ENCODE measurements at regions not wholly inside any gene's neighbourhood (a gene's known extent, or its start where the extent isn't known, plus 50 kb on each side); places are given as distances from the start of the nearest gene placed in this dataset.

DNA sequence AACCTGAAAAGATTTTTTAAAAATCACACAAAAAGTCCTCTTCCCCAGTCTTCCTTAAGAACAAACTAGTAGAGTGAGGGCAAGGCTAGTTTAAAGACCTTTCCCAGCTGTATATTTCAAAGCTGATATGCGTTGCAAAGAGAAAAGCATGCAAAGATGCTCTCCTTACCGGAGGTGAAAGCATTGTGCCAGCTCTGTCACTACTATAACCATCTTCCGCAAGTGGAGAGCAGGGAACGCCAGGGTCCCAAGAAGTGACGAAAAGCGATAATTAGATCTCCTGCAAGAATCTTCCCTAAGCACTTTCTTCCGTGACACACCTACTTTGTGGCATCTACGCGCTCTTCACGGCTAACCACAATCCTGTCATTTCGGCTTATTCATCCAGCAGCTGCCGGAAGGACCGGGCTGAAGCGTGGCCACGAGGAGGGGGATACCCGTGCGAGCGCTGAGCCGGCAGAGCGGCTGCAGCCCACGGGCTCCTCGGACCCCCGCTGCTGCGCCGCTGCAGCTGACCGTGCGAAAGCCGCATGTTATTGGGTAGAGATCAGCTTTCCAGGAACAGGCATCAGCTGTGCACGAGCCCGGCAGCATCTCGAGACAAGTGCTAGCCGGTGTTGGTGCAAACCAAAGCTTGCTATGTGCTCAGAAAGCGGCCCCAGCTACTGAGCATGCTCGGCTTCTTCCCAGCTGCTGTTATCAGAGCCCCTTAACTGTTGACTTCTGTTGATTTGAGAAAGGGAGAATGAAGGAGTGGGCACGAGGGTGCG lies 57.2 kb upstream of the ARHGAP18 start:
- H3K9me2 ChIP-seq (ENCODE audit: insufficient read depth) = no peaks in the 10 kb centered on the region
- H3K4me1 ChIP-seq (ENCODE audit: control insufficient read depth in 1 of 2, insufficient read depth in 2 of 2, low read length in 2 of 2) = peaks cover 14 to 17% of the 10 kb centered on the region in 2 experiments
- ATAC-seq = peak; percentile 88
- POLR2A ChIA-PET = interaction anchor here (0.9 to 1.2 kb wide), 2 partner anchors 11 to 18 kb away, joined by 3 to 6 read pairs; no protein-coding TSS in a partner anchor
- BruUV-seq (replicated peaks) = no TSS peak
- no peaks in the 10 kb centered on the region for H4K20me1 ChIP-seq (ENCODE audit: insufficient read depth)
- H3K9me3 ChIP-seq (ENCODE audit: control insufficient read depth in 1 of 2, insufficient read depth in 1 of 2, low read depth in 1 of 2, low read length in 2 of 2) = no peaks in the 10 kb centered on the region
- intact Hi-C loops (cut with micrococcal nuclease) = no loop called here
- no peaks in the 10 kb centered on the region for H3K36me3 ChIP-seq (ENCODE audit: control insufficient read depth in 1 of 2, insufficient read depth in 2 of 2, low read length in 2 of 2)
- H2AFZ ChIP-seq (ENCODE audit: low read depth, low read length, poor library complexity, severe bottlenecking) = peak overlapping the region; percentile 89
- RAD21 ChIA-PET (ENCODE audit: low non-redundant PET in 1 of 2, low total read pairs in 2 of 2, uncharacterized antibody in 2 of 2, unreplicated experiment in 2 of 2) = no interaction called here
- peak overlapping the region; percentile 96 for H3K4me2 ChIP-seq (ENCODE audit: low read length)
- H3K9ac ChIP-seq (ENCODE audit: low read length) = peak overlapping the region; percentile 52
- no peaks in the 10 kb centered on the region for H3K79me2 ChIP-seq (ENCODE audit: insufficient read depth, low read length)
- H3K27me3 ChIP-seq (ENCODE audit: insufficient read depth, low read length) = no peaks in the 10 kb centered on the region
- DNase-seq (ENCODE audit: low read depth, low spot score) = no peak
- CTCF ChIA-PET = interaction anchor here (1.1 to 5.2 kb wide), 4 partner anchors 8 to 266 kb away, joined by 3 to 44 read pairs (median 4); no protein-coding TSS in a partner anchor
- peak overlapping the region; percentile 51 to 71 for H3K4me3 ChIP-seq (replicated peaks in 1 of 2; ENCODE audit: low read depth in 1 of 2, low read length in 2 of 2)
- peak overlapping the region; percentile 32; the same call in 1 of the 2 replicates for H3K27ac ChIP-seq (ENCODE audit: low read depth, low read length)
- TF ChIP-seq, protein P1, sequence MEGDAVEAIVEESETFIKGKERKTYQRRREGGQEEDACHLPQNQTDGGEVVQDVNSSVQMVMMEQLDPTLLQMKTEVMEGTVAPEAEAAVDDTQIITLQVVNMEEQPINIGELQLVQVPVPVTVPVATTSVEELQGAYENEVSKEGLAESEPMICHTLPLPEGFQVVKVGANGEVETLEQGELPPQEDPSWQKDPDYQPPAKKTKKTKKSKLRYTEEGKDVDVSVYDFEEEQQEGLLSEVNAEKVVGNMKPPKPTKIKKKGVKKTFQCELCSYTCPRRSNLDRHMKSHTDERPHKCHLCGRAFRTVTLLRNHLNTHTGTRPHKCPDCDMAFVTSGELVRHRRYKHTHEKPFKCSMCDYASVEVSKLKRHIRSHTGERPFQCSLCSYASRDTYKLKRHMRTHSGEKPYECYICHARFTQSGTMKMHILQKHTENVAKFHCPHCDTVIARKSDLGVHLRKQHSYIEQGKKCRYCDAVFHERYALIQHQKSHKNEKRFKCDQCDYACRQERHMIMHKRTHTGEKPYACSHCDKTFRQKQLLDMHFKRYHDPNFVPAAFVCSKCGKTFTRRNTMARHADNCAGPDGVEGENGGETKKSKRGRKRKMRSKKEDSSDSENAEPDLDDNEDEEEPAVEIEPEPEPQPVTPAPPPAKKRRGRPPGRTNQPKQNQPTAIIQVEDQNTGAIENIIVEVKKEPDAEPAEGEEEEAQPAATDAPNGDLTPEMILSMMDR (IDR thresholded peaks at IDR 0.05 in 2 of 3, conservative IDR thresholded peaks at IDR 0.05 in 1 of 3; ENCODE audit: borderline replicate concordance in 1 of 3, insufficient read depth in 1 of 3, low read depth in 2 of 3, low read length in 2 of 3) = no peak
- TF ChIP-seq YY1 (IDR thresholded peaks at IDR 0.05; ENCODE audit: extremely low read depth, insufficient replicate concordance, low read depth, low read length) = no peak
- no peak for TF ChIP-seq ZNF274 (IDR thresholded peaks at IDR 0.05; ENCODE audit: low read depth, low read length)
- no peak for TF ChIP-seq POLR2A (IDR thresholded peaks at IDR 0.05; ENCODE audit: borderline replicate concordance, extremely low read depth, insufficient read depth, insufficient read length)
- TF ChIP-seq POLR2AphosphoS5 (IDR thresholded peaks at IDR 0.05; ENCODE audit: low read depth, low read length) = peak; percentile 24; the same call in 1 of the 2 replicates
- TF ChIP-seq, protein P2, sequence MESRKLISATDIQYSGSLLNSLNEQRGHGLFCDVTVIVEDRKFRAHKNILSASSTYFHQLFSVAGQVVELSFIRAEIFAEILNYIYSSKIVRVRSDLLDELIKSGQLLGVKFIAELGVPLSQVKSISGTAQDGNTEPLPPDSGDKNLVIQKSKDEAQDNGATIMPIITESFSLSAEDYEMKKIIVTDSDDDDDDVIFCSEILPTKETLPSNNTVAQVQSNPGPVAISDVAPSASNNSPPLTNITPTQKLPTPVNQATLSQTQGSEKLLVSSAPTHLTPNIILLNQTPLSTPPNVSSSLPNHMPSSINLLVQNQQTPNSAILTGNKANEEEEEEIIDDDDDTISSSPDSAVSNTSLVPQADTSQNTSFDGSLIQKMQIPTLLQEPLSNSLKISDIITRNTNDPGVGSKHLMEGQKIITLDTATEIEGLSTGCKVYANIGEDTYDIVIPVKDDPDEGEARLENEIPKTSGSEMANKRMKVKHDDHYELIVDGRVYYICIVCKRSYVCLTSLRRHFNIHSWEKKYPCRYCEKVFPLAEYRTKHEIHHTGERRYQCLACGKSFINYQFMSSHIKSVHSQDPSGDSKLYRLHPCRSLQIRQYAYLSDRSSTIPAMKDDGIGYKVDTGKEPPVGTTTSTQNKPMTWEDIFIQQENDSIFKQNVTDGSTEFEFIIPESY (IDR thresholded peaks at IDR 0.05; ENCODE audit: extremely low read depth, insufficient replicate concordance, low read length) = no peak
- TF ChIP-seq TCF7L2 (IDR thresholded peaks at IDR 0.05; ENCODE audit: borderline replicate concordance, extremely low read depth, insufficient read depth, insufficient read length) = peak; percentile 81
- TF ChIP-seq, protein P3, sequence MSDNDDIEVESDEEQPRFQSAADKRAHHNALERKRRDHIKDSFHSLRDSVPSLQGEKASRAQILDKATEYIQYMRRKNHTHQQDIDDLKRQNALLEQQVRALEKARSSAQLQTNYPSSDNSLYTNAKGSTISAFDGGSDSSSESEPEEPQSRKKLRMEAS (IDR thresholded peaks at IDR 0.05) = peak; percentile 92
- TF ChIP-seq, protein P4, sequence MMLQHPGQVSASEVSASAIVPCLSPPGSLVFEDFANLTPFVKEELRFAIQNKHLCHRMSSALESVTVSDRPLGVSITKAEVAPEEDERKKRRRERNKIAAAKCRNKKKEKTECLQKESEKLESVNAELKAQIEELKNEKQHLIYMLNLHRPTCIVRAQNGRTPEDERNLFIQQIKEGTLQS (IDR thresholded peaks at IDR 0.05) = 0 out of 2 replicates have a peak, but pooled peaks have one; percentile 23
- TF ChIP-seq RAD21 (IDR thresholded peaks at IDR 0.05; ENCODE audit: low read depth) = no peak
- TF ChIP-seq SRF (IDR thresholded peaks at IDR 0.05; ENCODE audit: low read depth) = no peak
- no peak for TF ChIP-seq ZFX (IDR thresholded peaks at IDR 0.05)
- TF ChIP-seq, protein P5, sequence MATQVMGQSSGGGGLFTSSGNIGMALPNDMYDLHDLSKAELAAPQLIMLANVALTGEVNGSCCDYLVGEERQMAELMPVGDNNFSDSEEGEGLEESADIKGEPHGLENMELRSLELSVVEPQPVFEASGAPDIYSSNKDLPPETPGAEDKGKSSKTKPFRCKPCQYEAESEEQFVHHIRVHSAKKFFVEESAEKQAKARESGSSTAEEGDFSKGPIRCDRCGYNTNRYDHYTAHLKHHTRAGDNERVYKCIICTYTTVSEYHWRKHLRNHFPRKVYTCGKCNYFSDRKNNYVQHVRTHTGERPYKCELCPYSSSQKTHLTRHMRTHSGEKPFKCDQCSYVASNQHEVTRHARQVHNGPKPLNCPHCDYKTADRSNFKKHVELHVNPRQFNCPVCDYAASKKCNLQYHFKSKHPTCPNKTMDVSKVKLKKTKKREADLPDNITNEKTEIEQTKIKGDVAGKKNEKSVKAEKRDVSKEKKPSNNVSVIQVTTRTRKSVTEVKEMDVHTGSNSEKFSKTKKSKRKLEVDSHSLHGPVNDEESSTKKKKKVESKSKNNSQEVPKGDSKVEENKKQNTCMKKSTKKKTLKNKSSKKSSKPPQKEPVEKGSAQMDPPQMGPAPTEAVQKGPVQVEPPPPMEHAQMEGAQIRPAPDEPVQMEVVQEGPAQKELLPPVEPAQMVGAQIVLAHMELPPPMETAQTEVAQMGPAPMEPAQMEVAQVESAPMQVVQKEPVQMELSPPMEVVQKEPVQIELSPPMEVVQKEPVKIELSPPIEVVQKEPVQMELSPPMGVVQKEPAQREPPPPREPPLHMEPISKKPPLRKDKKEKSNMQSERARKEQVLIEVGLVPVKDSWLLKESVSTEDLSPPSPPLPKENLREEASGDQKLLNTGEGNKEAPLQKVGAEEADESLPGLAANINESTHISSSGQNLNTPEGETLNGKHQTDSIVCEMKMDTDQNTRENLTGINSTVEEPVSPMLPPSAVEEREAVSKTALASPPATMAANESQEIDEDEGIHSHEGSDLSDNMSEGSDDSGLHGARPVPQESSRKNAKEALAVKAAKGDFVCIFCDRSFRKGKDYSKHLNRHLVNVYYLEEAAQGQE (IDR thresholded peaks at IDR 0.05; ENCODE audit: low read depth) = no peak
- TF ChIP-seq CBX3 (IDR thresholded peaks at IDR 0.05; ENCODE audit: low read depth) = peak; percentile 77
- 0 out of 2 replicates have a peak, but pooled peaks have one; percentile 34 for TF ChIP-seq JUND (IDR thresholded peaks at IDR 0.05)
- TF ChIP-seq CEBPB (IDR thresholded peaks at IDR 0.05; ENCODE audit: low read depth) = 0 out of 2 replicates have a peak, but pooled peaks have one; percentile 11
- TF ChIP-seq SP1 (IDR thresholded peaks at IDR 0.05; ENCODE audit: low read depth) = no peak; the same call in 1 of the 2 replicates
- TF ChIP-seq EGR1 (IDR thresholded peaks at IDR 0.05; ENCODE audit: low read depth) = no peak; the same call in 1 of the 2 replicates

Measured in HCT116 (cell line).